Panc1 (cell line): ENCODE measurements at regions not wholly inside any gene's neighbourhood (a gene's known extent, or its start where the extent isn't known, plus 50 kb on each side); places are given as distances from the start of the nearest gene placed in this dataset.

Experiments
- ATAC-seq: fragments of 200-7000 bp; cut with Tn5 transposase; 2 replicates; pipeline ENCODE4 v1.9.1; 2020; ENCODE audit warnings: mild to moderate bottlenecking, moderate library complexity
- BruUV-seq: library from RNA; stranded (reverse); fragments of 400-500 nt; replicated peaks from 2 replicates; lab custom pipeline; 2021; lab: Mats Ljungman, UMichigan
- CTCF ChIA-PET: fragments of 300-600 bp; sonication (Branson Sonifier 250); formaldehyde crosslinking; loops from one replicate; lab custom pipeline; 2022; ENCODE audit warnings: antibody characterized with exemption; lab: Charles Lee
- POLR2A ChIA-PET: fragments of 300-600 bp; sonication (Branson Sonifier 250); formaldehyde crosslinking; loops from one replicate; lab custom pipeline; 2022; ENCODE audit warnings: antibody characterized with exemption; lab: Charles Lee
- DNase-seq: peaks from one replicate; pipeline ENCODE4 v3.0.0-alpha.2; 2010; ENCODE audit warnings: low read depth, low spot score
- H3K27ac ChIP-seq: 2 replicates; pipeline ENCODE4 v1.5.1; 2011; ENCODE audit warnings: mild to moderate bottlenecking, low read length, inconsistent platforms
- H3K27me3 ChIP-seq: fragments of 200-500 bp; sonication (Bioruptor generic); 2 replicates; pipeline ENCODE4 v1.6.0; 2014; ENCODE audit warnings: low read length, inconsistent platforms; ENCODE audit not compliant: control insufficient read depth, insufficient read depth
- H3K36me3 ChIP-seq: fragments of 200-500 bp; sonication (Bioruptor generic); 2 replicates; pipeline ENCODE4 v1.5.1; 2014; ENCODE audit warnings: inconsistent platforms, mild to moderate bottlenecking, low read length, moderate library complexity; ENCODE audit not compliant: control insufficient read depth, insufficient read depth
- H3K4me1 ChIP-seq: 2 replicates; pipeline ENCODE4 v1.5.1; 2011; ENCODE audit warnings: inconsistent platforms, mild to moderate bottlenecking, low read length, moderate library complexity; ENCODE audit not compliant: control insufficient read depth, insufficient read depth
- H3K4me3 ChIP-seq, 2 experiments: 2 replicates each; pipeline ENCODE4 v1.5.1; 2011 to 2012; ENCODE audit warnings: low read depth in 2 of 2, low read length in 2 of 2, mild to moderate bottlenecking in 2 of 2, inconsistent platforms in 1 of 2, moderate library complexity in 1 of 2
- H3K9me3 ChIP-seq: fragments of 200-500 bp; sonication (Bioruptor generic); 2 replicates; pipeline ENCODE4 v1.5.1; 2014; ENCODE audit warnings: low read depth, mild to moderate bottlenecking, inconsistent platforms, low read length, moderate library complexity; ENCODE audit not compliant: control insufficient read depth, insufficient read depth
- CTCF ChIP-seq: fragments of 450-650 bp; IDR thresholded peaks from 2 replicates; pipeline ENCODE4 v1.5.1; 2017; ENCODE audit warnings: mild to moderate bottlenecking
- POLR2AphosphoS5 ChIP-seq: IDR thresholded peaks from 2 replicates; pipeline ENCODE4 v1.6.1; 2012; ENCODE audit warnings: mild to moderate bottlenecking, low read depth, low read length, moderate library complexity
- REST ChIP-seq, 2 experiments: IDR thresholded peaks; 2 replicates each; pipeline ENCODE4 v1.6.1; 2011 to 2012; ENCODE audit warnings: low read depth in 2 of 2, control low read depth in 1 of 2, low read length in 1 of 2, mild to moderate bottlenecking in 1 of 2, moderate library complexity in 1 of 2; ENCODE audit not compliant: insufficient read depth in 1 of 2
- SIN3A ChIP-seq: IDR thresholded peaks from 2 replicates; pipeline ENCODE4 v1.6.1; 2012; ENCODE audit warnings: low read depth, mild to moderate bottlenecking, low read length, moderate library complexity, borderline replicate concordance; ENCODE audit not compliant: insufficient read depth
- TCF7L2 ChIP-seq: IDR thresholded peaks from 2 replicates; pipeline ENCODE4 v1.6.1; 2011; ENCODE audit warnings: mild to moderate bottlenecking, low read depth, low read length, inconsistent platforms
- in situ Hi-C: cut with HindIII; loops from 2 replicates; pipeline ENCODE4 v1.10.0; 2016; ENCODE audit warnings: low sequenced_read_pairs, low pct_unique_long_range_greater_than_20kb
- intact Hi-C: fragments of 100-400 bp; cut with micrococcal nuclease; formaldehyde crosslinking; loops from one replicate; pipeline ENCODE4 v1.10.0; 2022; ENCODE audit not compliant: unreplicated experiment

- no TSS peak for BruUV-seq
- no peaks in the 10 kb centered on the region for H3K27me3 ChIP-seq
- intact Hi-C loops (no loop called here), in situ Hi-C loops (no loop called here)
- TF ChIP-seq POLR2AphosphoS5 (no peak), CTCF (no peak), REST (IDR thresholded peaks at IDR 0.05; ENCODE audit: insufficient read depth in 1 of 2, low read depth in 2 of 2, low read length in 1 of 2) (no peak), TCF7L2 (no peak), SIN3A (no peak)
- H3K9me3 ChIP-seq = no peaks in the 10 kb centered on the region
- H3K4me1 ChIP-seq = no peaks in the 10 kb centered on the region
- H3K36me3 ChIP-seq = no peaks in the 10 kb centered on the region
- ChIA-PET POLR2A (interaction anchor here (0.6 kb wide), 1 partner anchor 579 kb away, joined by 5 read pairs; no protein-coding TSS in a partner anchor), CTCF (no interaction called here)
- no peak overlapping the region for H3K27ac ChIP-seq
- no peak overlapping the region for H3K4me3 ChIP-seq
- ATAC-seq (no peak), DNase-seq (no peak)
Measured at GRCh38 chr3:77780278-77780996, 740.5 kb downstream of the ROBO2 start.

GRCh38 chr3:77786216-77786615 is 746.3 kb downstream of the ROBO2 start:
- intact Hi-C loops = no loop called here
- BruUV-seq = no TSS peak
- CTCF ChIA-PET = no interaction called here

More at GRCh38 chr3:77786216-77786615, 746.3 kb downstream of the ROBO2 start:
- ATAC-seq (no peak), DNase-seq (no peak)
- Histone ChIP-seq H3K27me3 (no peaks in the 10 kb centered on the region), H3K36me3 (no peaks in the 10 kb centered on the region), H3K4me1 (no peaks in the 10 kb centered on the region), H3K27ac (no peak overlapping the region), H3K9me3 (no peaks in the 10 kb centered on the region), H3K4me3 (no peak overlapping the region)
- POLR2A ChIA-PET = no interaction called here
- TF ChIP-seq TCF7L2 (no peak), CTCF (no peak), REST (IDR thresholded peaks at IDR 0.05; ENCODE audit: insufficient read depth in 1 of 2, low read depth in 2 of 2, low read length in 1 of 2) (no peak), SIN3A (no peak), POLR2AphosphoS5 (no peak)
- in situ Hi-C loops = no loop called here
